GM12873 (cell line): ENCODE measurements at regions not wholly inside any gene's neighbourhood (a gene's known extent, or its start where the extent isn't known, plus 50 kb on each side); places are given as distances from the start of the nearest gene placed in this dataset.

Experiments
- TF ChIP-seq, protein P1 (sequence below): IDR thresholded peaks from 2 replicates; pipeline ENCODE4 v1.5.1; 2012; ENCODE audit warnings: low read depth, mild to moderate bottlenecking, moderate library complexity, low read length, control low read depth; ENCODE audit not compliant: insufficient read depth; ENCODE audit errors: missing control alignments

DNA sequence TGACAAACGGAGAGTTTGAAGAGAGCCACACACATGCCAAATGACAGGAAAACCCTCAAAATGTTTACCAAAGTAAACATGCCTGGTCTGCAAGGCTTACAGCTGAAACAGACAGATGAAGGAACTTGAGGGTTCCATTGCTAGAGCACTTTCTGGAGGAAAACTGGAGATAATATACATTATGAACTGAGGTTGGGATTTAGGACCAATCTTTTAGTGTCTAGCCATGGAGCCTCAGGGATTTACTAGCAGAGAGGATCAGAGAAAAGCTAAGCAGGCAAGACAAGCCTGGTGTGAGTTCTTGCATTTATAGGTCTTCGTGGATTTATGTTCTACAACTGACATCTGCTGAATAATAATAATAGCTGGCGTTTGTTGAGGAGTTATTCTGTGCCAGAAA, 205.3 kb downstream of the AEBP2 start:
- TF ChIP-seq, protein P1, sequence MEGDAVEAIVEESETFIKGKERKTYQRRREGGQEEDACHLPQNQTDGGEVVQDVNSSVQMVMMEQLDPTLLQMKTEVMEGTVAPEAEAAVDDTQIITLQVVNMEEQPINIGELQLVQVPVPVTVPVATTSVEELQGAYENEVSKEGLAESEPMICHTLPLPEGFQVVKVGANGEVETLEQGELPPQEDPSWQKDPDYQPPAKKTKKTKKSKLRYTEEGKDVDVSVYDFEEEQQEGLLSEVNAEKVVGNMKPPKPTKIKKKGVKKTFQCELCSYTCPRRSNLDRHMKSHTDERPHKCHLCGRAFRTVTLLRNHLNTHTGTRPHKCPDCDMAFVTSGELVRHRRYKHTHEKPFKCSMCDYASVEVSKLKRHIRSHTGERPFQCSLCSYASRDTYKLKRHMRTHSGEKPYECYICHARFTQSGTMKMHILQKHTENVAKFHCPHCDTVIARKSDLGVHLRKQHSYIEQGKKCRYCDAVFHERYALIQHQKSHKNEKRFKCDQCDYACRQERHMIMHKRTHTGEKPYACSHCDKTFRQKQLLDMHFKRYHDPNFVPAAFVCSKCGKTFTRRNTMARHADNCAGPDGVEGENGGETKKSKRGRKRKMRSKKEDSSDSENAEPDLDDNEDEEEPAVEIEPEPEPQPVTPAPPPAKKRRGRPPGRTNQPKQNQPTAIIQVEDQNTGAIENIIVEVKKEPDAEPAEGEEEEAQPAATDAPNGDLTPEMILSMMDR: no peak

DNA sequence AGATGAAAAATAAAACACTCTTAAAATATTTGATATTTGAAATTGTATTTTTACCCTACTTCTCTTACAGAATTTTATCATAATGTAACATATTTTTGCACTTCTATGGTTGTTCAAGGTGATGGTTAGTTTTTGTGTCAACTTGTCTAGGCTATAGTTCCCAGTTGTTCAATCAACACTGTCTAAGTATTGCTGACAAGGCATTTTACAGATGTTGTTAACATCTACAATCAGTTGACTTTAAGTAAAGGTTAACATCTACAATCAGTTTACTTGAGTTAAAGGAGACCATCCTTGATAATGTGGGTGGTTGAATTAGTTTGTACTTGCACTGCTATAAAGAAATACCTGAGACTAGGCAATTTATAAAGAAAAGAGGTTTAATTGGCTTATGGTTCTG, 206.5 kb downstream of the AEBP2 start:
- TF ChIP-seq, protein P1: no peak

DNA sequence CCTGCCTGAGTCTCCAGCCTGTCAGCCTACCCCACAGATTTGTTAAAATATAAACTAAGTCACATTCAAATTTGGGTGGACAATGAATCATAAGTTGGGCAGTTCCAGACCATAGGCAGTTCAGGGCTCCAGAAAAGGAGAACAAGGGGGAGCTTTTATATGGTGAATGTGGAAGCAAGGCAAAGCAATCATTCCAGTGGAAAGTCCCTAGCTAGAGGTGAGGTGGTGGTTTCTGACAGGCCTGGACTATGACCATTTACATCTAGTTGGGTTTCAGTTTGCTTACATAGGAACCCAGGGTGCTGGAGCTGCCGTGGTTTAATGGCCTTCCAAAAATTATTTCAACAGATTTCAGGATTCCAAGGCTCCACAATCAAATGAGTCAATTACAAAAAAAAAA, 207.3 kb downstream of the AEBP2 start:
- TF ChIP-seq, protein P1: no peak

DNA sequence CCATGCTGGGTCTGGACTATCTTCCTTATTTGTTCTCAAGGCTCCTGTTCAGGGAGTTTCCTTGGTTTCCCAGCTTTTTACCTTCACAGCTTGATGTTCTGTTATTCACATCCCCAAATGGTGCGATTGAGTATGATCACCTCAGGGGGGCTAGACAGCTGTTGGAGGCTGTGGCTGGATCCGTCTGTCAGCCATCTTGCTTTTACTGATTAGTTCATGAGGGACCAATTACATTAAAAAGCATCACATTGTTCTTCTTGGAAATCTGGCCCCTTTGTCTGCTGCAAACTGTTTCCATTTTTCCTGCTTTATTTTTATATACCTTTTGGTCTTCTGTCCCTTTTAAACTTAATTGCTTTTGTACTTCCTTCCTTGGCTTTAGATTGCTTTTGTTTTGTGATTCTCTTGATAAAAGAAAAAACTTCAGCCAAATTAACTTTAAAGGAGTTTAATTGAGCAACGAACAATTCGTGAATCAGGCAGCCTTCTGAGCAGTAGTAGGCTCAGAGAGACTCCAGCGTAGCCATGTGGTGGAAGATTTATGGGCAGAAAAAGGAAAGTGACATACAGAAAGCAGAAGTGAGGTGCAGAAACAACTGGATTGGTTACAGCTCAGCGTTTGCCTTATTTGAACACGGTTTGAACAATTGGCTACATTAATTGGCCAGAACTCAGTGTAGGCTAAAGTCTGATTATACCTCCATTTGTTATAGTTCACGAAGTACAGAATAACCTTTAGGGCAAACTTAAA, 208.7 kb downstream of the AEBP2 start:
- TF ChIP-seq, protein P1: no peak

DNA sequence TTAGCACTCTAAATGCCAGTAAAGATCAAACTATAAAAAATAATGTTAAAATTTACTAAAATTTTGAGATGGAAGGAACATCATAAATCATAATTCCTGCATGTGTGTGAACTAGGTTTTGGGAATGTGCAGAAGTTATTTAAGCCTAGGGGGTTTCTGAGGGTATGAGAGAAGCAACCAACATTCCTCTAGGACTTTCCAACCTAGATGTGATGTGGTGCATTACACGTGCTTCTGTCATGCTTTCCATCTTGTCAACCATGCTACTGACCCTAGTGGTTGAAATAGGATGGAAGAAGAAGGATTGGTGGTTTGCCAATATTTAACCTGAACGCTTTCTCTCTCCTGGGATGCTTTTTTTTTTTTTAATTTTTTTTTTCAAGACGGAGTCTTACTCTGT, 209.3 kb downstream of the AEBP2 start:
- TF ChIP-seq, protein P1: no peak

GRCh38 chr12:19652386-19652785, 213.1 kb downstream of the AEBP2 start:
- TF ChIP-seq, protein P1: no peak

DNA sequence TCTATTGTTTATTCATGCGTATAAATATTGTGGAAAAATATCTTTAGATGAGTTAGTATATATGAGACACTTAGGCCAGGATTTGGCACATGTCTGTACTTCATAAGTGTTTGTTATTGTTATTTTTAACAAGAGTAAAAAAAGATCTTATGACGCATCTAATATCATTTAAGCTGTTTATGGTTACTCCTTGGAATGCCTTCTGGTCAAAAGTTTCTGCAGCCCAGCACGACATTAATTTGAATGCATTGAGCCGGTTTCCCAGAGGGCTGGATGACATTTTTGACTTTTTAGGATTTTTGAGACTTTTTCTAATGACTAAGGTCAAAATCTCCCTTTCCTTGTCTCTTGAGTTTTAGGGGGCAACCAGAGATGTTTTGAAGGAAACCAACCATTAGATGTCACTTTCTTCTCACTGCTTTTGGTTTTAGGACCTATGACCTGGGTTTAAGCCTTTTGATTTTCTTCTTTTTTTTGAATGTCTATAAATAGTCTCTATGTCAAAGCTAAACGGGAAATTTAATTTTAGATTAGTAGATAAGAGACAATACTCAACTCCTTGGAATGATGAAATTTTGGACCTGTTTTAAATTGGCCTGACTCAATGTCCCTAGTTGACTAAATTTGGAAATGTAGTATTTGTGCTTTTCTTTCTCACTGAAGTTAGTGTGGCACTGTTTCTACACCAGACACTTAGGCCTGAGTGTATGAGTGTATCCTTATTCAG, 215.5 kb downstream of the AEBP2 start:
- TF ChIP-seq, protein P1: no peak
